Gastroesophageal sphincter (tissue), 3 donors: ENCODE measurements at regions not wholly inside any gene's neighbourhood (a gene's known extent, or its start where the extent isn't known, plus 50 kb on each side); places are given as distances from the start of the nearest gene placed in this dataset.

Source experiments
- POLR2A ChIP-seq, 2 donors: fragments of 450-650 bp; IDR thresholded peaks; one replicate each; pipeline ENCODE4 v1.6.1; 2017; ENCODE audit warnings: antibody characterized with exemption in 2 of 2, mild to moderate bottlenecking in 2 of 2, moderate library complexity in 1 of 2
- POLR2AphosphoS5 ChIP-seq: sonication (generic); formaldehyde crosslinking; IDR thresholded peaks from one replicate; pipeline ENCODE4 v1.6.1; 2017; ENCODE audit warnings: antibody characterized with exemption
- TF ChIP-seq, protein P1 (sequence below), 4 experiments: fragments of 200-600 bp in 2 of 4; fragments of 450-650 bp in 2 of 4; sonication (generic) in 1 of 4; IDR thresholded peaks; one replicate each; pipeline ENCODE4 v1.5.1; 2017 to 2019; ENCODE audit warnings: antibody characterized with exemption in 4 of 4, mild to moderate bottlenecking in 2 of 4, moderate library complexity in 2 of 4

GRCh38 chr15:96225642-96226259, 104.7 kb upstream of the NR2F2 start:
- no peak for TF ChIP-seq POLR2A (IDR thresholded peaks at IDR 0.05)
- TF ChIP-seq, protein P1, sequence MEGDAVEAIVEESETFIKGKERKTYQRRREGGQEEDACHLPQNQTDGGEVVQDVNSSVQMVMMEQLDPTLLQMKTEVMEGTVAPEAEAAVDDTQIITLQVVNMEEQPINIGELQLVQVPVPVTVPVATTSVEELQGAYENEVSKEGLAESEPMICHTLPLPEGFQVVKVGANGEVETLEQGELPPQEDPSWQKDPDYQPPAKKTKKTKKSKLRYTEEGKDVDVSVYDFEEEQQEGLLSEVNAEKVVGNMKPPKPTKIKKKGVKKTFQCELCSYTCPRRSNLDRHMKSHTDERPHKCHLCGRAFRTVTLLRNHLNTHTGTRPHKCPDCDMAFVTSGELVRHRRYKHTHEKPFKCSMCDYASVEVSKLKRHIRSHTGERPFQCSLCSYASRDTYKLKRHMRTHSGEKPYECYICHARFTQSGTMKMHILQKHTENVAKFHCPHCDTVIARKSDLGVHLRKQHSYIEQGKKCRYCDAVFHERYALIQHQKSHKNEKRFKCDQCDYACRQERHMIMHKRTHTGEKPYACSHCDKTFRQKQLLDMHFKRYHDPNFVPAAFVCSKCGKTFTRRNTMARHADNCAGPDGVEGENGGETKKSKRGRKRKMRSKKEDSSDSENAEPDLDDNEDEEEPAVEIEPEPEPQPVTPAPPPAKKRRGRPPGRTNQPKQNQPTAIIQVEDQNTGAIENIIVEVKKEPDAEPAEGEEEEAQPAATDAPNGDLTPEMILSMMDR (IDR thresholded peaks at IDR 0.05) = no peak
- TF ChIP-seq POLR2AphosphoS5 = no peak
